ENCODE measurements at regions not wholly inside any gene's neighbourhood (a gene's known extent, or its start where the extent isn't known, plus 50 kb on each side); places are given as distances from the start of the nearest gene placed in this dataset.
"Not testable (repeated sequence)": the region's sequence is repeated elsewhere in the genome, so short reads cannot be mapped to it uniquely, and the experiment has no call there.

- no peaks in the 10 kb centered on the region for H3K4me1 ChIP-seq (ENCODE audit: insufficient read depth, low read length)
- no peak overlapping the region for H2AFZ ChIP-seq (ENCODE audit: low read length)
- no peak overlapping the region for H3K27ac ChIP-seq (ENCODE audit: low read depth, low read length)
- no peaks in the 10 kb centered on the region for H3K27me3 ChIP-seq (ENCODE audit: insufficient read depth, low read length)
- no peaks in the 10 kb centered on the region for H3K79me2 ChIP-seq (ENCODE audit: insufficient read depth, low read length)
- H3K4me2 ChIP-seq (ENCODE audit: insufficient read depth, low read length) = no peak overlapping the region
- no peak overlapping the region for H3K4me3 ChIP-seq (ENCODE audit: insufficient read depth, low read length)
- H3K36me3 ChIP-seq (ENCODE audit: insufficient read depth, low read length) = no peaks in the 10 kb centered on the region
- no peak for DNase-seq (ENCODE audit: insufficient read length, low spot score, missing footprints)
- H4K20me1 ChIP-seq (ENCODE audit: insufficient read depth, low read length) = no peaks in the 10 kb centered on the region
- peaks cover 3% of the 10 kb centered on the region for H3K9me3 ChIP-seq (ENCODE audit: low read depth, low read length)
- TF ChIP-seq, protein P1, sequence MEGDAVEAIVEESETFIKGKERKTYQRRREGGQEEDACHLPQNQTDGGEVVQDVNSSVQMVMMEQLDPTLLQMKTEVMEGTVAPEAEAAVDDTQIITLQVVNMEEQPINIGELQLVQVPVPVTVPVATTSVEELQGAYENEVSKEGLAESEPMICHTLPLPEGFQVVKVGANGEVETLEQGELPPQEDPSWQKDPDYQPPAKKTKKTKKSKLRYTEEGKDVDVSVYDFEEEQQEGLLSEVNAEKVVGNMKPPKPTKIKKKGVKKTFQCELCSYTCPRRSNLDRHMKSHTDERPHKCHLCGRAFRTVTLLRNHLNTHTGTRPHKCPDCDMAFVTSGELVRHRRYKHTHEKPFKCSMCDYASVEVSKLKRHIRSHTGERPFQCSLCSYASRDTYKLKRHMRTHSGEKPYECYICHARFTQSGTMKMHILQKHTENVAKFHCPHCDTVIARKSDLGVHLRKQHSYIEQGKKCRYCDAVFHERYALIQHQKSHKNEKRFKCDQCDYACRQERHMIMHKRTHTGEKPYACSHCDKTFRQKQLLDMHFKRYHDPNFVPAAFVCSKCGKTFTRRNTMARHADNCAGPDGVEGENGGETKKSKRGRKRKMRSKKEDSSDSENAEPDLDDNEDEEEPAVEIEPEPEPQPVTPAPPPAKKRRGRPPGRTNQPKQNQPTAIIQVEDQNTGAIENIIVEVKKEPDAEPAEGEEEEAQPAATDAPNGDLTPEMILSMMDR (IDR thresholded peaks at IDR 0.05; ENCODE audit: extremely low read depth, low read depth, low read length) = no peak
Measured at GRCh38 chr5:44953078-44953477, 144.3 kb downstream of the MRPS30 start.

GRCh38 chr5:44958943-44959454 lies 150.3 kb downstream of the MRPS30 start:
- not testable (repeated sequence) for H3K79me2 ChIP-seq (ENCODE audit: insufficient read depth, low read length)

GRCh38 chr5:44969825-44970224 lies 161.1 kb downstream of the MRPS30 start:
- Histone ChIP-seq H3K4me3 (ENCODE audit: insufficient read depth, low read length) (no peak overlapping the region), H3K9me3 (ENCODE audit: low read depth, low read length) (no peaks in the 10 kb centered on the region), H3K4me2 (ENCODE audit: insufficient read depth, low read length) (no peak overlapping the region), H4K20me1 (ENCODE audit: insufficient read depth, low read length) (no peaks in the 10 kb centered on the region), H3K27ac (ENCODE audit: low read depth, low read length) (no peak overlapping the region), H3K36me3 (ENCODE audit: insufficient read depth, low read length) (no peaks in the 10 kb centered on the region), H3K4me1 (ENCODE audit: insufficient read depth, low read length) (no peaks in the 10 kb centered on the region), H3K27me3 (ENCODE audit: insufficient read depth, low read length) (no peaks in the 10 kb centered on the region), H2AFZ (ENCODE audit: low read length) (no peak overlapping the region), H3K79me2 (ENCODE audit: insufficient read depth, low read length) (no peaks in the 10 kb centered on the region)
- no peak for DNase-seq (ENCODE audit: insufficient read length, low spot score, missing footprints)
- TF ChIP-seq, protein P1 (IDR thresholded peaks at IDR 0.05; ENCODE audit: extremely low read depth, low read depth, low read length) = no peak

More at GRCh38 chr5:44958943-44959454, 150.3 kb downstream of the MRPS30 start:
- not testable (repeated sequence) for H3K9me3 ChIP-seq (ENCODE audit: low read depth, low read length); H3K4me2 ChIP-seq (ENCODE audit: insufficient read depth, low read length); H3K27me3 ChIP-seq (ENCODE audit: insufficient read depth, low read length); DNase-seq (ENCODE audit: insufficient read length, low spot score, missing footprints); H2AFZ ChIP-seq (ENCODE audit: low read length); H3K4me3 ChIP-seq (ENCODE audit: insufficient read depth, low read length); H4K20me1 ChIP-seq (ENCODE audit: insufficient read depth, low read length); H3K36me3 ChIP-seq (ENCODE audit: insufficient read depth, low read length); H3K4me1 ChIP-seq (ENCODE audit: insufficient read depth, low read length); H3K27ac ChIP-seq (ENCODE audit: low read depth, low read length)

DNA sequence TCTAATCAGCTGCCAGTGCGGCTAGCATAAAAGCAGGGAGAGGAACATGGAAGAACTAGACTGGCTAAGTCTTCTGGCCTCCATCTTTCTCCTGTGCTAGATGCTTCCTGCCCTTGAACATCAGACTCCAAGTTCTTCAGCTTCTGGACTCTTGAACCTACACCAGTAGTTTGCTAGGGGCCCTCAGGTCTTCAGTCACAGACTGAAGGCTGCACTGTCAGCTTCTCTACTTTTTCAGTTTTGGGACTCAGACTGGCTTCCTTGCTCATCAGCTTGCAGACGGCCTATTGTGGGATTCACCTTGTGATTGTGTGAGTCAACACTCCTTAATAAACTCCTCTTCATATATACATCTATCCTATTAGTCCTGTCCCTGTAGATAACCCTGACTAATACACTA lies 162.2 kb downstream of the MRPS30 start:
- DNase-seq (ENCODE audit: insufficient read length, low spot score, missing footprints); H3K79me2 ChIP-seq (ENCODE audit: insufficient read depth, low read length); H3K4me3 ChIP-seq (ENCODE audit: insufficient read depth, low read length); H3K36me3 ChIP-seq (ENCODE audit: insufficient read depth, low read length); H3K4me2 ChIP-seq (ENCODE audit: insufficient read depth, low read length); H3K9me3 ChIP-seq (ENCODE audit: low read depth, low read length); H2AFZ ChIP-seq (ENCODE audit: low read length); H3K4me1 ChIP-seq (ENCODE audit: insufficient read depth, low read length); H3K27ac ChIP-seq (ENCODE audit: low read depth, low read length); H4K20me1 ChIP-seq (ENCODE audit: insufficient read depth, low read length); H3K27me3 ChIP-seq (ENCODE audit: insufficient read depth, low read length): not testable (repeated sequence)

DNA sequence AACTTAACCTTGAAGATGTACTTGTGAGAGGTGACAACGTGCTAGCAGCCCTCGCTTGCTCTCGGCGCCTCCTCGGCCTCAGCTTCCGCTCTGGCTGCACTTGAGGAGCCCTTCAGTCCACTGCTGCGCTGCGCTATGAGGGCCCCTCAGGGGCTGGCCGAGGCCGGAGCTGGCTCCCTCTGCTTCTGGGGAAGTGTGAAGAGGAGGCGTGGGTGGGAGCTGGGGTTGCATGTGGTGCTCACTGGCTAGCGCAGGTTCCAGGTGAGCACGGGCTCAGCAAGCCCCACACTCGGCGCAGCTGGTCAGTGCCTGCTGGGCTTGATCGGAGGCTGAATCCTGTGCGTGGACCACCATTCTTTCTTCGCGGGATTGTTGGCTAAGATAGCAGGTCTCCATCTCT lies 166.1 kb downstream of the MRPS30 start:
- TF ChIP-seq, protein P1 (IDR thresholded peaks at IDR 0.05; ENCODE audit: extremely low read depth, low read depth, low read length) = no peak

More for the DNA sequence above, 166.1 kb downstream of the MRPS30 start:
- no peak overlapping the region for H2AFZ ChIP-seq (ENCODE audit: low read length)
- H3K27ac ChIP-seq (ENCODE audit: low read depth, low read length) = no peak overlapping the region
- no peaks in the 10 kb centered on the region for H3K4me1 ChIP-seq (ENCODE audit: insufficient read depth, low read length)
- H3K9me3 ChIP-seq (ENCODE audit: low read depth, low read length) = no peaks in the 10 kb centered on the region
- H3K4me2 ChIP-seq (ENCODE audit: insufficient read depth, low read length) = no peak overlapping the region
- no peak overlapping the region for H3K4me3 ChIP-seq (ENCODE audit: insufficient read depth, low read length)
- H4K20me1 ChIP-seq (ENCODE audit: insufficient read depth, low read length) = no peaks in the 10 kb centered on the region
- H3K36me3 ChIP-seq (ENCODE audit: insufficient read depth, low read length) = no peaks in the 10 kb centered on the region
- DNase-seq (ENCODE audit: insufficient read length, low spot score, missing footprints) = peak; percentile 21
- no peaks in the 10 kb centered on the region for H3K27me3 ChIP-seq (ENCODE audit: insufficient read depth, low read length)
- H3K79me2 ChIP-seq (ENCODE audit: insufficient read depth, low read length) = no peaks in the 10 kb centered on the region
